ENCODE measurements at regions not wholly inside any gene's neighbourhood (a gene's known extent, or its start where the extent isn't known, plus 50 kb on each side); places are given as distances from the start of the nearest gene placed in this dataset.

DNA sequence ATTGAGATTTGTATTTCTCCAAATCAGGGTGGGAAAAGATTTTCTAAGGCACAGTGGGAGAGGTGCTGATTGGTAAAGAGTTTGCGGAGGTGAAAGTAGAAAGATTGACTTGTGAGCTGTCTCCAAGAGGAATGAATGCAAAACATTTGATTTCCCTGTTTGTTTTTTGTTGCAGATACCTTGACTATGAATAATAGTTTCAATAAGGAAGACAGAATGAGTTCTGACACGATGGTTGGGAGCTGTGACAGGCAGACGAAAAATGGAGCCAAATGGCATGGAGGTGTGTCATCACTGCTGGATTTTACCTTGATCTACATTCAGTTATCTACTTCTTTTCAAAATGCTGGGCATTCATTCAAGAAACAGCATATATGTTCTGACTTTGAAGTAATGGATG lies 145.1 kb downstream of the NFKBIZ start:
- Histone ChIP-seq H3K9me3 (ENCODE audit: low read depth) (no peaks in the 10 kb centered on the region), H3K4me1 (ENCODE audit: insufficient read depth) (no peaks in the 10 kb centered on the region), H4K20me1 (ENCODE audit: insufficient read depth, poor library complexity, severe bottlenecking) (no peaks in the 10 kb centered on the region), H3K36me3 (replicated peaks; ENCODE audit: insufficient read depth, low read depth) (no peaks in the 10 kb centered on the region), H3K27ac (no peak overlapping the region), H2AFZ (no peak overlapping the region), H3K4me2 (no peak overlapping the region), H3K4me3 (no peak overlapping the region), H3K9me2 (replicated peaks; ENCODE audit: insufficient read depth) (no peaks in the 10 kb centered on the region), H3K79me2 (no peaks in the 10 kb centered on the region), H3K27me3 (no peaks in the 10 kb centered on the region)
- TF ChIP-seq EZH2phosphoT487 (IDR thresholded peaks at IDR 0.05; ENCODE audit: low read depth, severe bottlenecking, unreplicated experiment) (no peak), EZH2 (IDR thresholded peaks at IDR 0.05; ENCODE audit: borderline replicate concordance) (no peak)
- no peak for DNase-seq (ENCODE audit: low spot score)
- 95% methylated on average over 3 of the region's 3 CpGs for WGBS (ENCODE audit: low lambda C conversion rate, missing lambda C conversion rate)

DNA sequence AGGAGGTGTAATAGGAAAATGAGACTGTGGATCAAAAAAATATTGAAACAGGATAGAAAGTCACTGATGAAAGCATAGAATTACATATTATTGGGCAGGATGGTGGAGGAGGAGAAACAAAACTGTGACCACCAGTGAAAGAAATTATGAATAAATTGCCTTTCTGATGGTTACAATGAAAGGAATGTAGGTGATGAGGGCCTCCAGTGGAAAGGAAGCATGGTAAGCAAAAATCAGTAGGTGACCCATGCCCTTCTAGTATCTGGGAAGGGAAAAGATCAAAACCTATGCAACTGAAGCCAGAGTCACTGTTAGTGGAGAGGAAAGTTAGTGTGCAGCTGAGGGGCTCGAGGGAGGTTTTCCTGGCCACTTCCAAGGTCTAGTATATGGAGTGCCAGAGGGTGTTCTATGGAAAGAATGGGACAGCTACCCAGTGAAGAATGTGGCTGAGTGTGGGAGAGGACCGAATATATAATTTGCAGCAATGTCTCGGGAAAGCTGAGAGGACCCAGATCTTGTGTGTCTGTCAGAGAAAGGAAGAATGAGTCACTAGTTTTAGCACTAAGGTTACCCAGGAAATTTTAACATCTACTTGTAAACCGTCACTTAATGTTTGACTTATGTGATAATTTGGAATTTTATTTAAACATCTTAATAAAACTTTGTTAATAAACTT lies 146.2 kb downstream of the NFKBIZ start:
- Histone ChIP-seq H3K27ac (no peak overlapping the region), H3K4me2 (no peak overlapping the region), H3K4me1 (ENCODE audit: insufficient read depth) (no peaks in the 10 kb centered on the region), H3K4me3 (no peak overlapping the region), H4K20me1 (ENCODE audit: insufficient read depth, poor library complexity, severe bottlenecking) (no peaks in the 10 kb centered on the region), H3K9me3 (ENCODE audit: low read depth) (no peaks in the 10 kb centered on the region), H3K27me3 (no peaks in the 10 kb centered on the region), H2AFZ (no peak overlapping the region), H3K9me2 (replicated peaks; ENCODE audit: insufficient read depth) (no peaks in the 10 kb centered on the region), H3K79me2 (no peaks in the 10 kb centered on the region), H3K36me3 (replicated peaks; ENCODE audit: insufficient read depth, low read depth) (no peaks in the 10 kb centered on the region)
- WGBS (ENCODE audit: low lambda C conversion rate, missing lambda C conversion rate) = 66% methylated on average over 4 of the region's 4 CpGs
- no peak for DNase-seq (ENCODE audit: low spot score)
- TF ChIP-seq, protein P1, sequence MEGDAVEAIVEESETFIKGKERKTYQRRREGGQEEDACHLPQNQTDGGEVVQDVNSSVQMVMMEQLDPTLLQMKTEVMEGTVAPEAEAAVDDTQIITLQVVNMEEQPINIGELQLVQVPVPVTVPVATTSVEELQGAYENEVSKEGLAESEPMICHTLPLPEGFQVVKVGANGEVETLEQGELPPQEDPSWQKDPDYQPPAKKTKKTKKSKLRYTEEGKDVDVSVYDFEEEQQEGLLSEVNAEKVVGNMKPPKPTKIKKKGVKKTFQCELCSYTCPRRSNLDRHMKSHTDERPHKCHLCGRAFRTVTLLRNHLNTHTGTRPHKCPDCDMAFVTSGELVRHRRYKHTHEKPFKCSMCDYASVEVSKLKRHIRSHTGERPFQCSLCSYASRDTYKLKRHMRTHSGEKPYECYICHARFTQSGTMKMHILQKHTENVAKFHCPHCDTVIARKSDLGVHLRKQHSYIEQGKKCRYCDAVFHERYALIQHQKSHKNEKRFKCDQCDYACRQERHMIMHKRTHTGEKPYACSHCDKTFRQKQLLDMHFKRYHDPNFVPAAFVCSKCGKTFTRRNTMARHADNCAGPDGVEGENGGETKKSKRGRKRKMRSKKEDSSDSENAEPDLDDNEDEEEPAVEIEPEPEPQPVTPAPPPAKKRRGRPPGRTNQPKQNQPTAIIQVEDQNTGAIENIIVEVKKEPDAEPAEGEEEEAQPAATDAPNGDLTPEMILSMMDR (IDR thresholded peaks at IDR 0.05; ENCODE audit: poor library complexity) = no peak
- no peak for TF ChIP-seq EZH2phosphoT487 (IDR thresholded peaks at IDR 0.05; ENCODE audit: low read depth, severe bottlenecking, unreplicated experiment)
- no peak for TF ChIP-seq EZH2 (IDR thresholded peaks at IDR 0.05; ENCODE audit: borderline replicate concordance)

DNA sequence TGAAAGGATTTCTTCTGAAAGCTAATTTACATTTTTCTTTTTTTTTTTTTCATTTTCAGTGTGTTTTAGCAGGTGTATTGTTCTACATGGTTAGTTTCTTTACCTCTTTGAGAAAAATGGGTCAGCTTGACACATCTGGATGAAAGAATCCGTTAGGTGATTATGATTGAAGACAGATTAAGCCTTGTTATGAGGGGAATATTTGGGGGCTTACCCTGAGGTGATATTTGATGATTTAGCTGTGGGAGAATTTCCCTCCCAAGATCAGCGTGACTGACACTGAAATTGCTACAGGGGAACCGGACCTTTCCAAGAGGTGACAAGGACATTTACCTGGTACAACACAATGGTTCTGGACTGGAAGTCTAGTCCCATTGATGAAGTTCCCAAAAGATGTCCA lies 147.5 kb downstream of the NFKBIZ start:
- Histone ChIP-seq H3K36me3 (replicated peaks; ENCODE audit: insufficient read depth, low read depth) (no peaks in the 10 kb centered on the region), H3K4me3 (no peak overlapping the region), H3K79me2 (no peaks in the 10 kb centered on the region), H2AFZ (no peak overlapping the region), H3K27me3 (no peaks in the 10 kb centered on the region), H3K9me3 (ENCODE audit: low read depth) (no peaks in the 10 kb centered on the region), H3K4me1 (ENCODE audit: insufficient read depth) (no peaks in the 10 kb centered on the region), H3K4me2 (no peak overlapping the region), H3K9me2 (replicated peaks; ENCODE audit: insufficient read depth) (no peaks in the 10 kb centered on the region), H3K27ac (no peak overlapping the region), H4K20me1 (ENCODE audit: insufficient read depth, poor library complexity, severe bottlenecking) (no peaks in the 10 kb centered on the region)
- TF ChIP-seq, protein P1 (IDR thresholded peaks at IDR 0.05; ENCODE audit: poor library complexity) = no peak
- no peak for TF ChIP-seq EZH2phosphoT487 (IDR thresholded peaks at IDR 0.05; ENCODE audit: low read depth, severe bottlenecking, unreplicated experiment)
- no peak for TF ChIP-seq EZH2 (IDR thresholded peaks at IDR 0.05; ENCODE audit: borderline replicate concordance)
- WGBS (ENCODE audit: low lambda C conversion rate, missing lambda C conversion rate) = 82% methylated on average over 3 of the region's 3 CpGs
- DNase-seq (ENCODE audit: low spot score) = no peak

DNA sequence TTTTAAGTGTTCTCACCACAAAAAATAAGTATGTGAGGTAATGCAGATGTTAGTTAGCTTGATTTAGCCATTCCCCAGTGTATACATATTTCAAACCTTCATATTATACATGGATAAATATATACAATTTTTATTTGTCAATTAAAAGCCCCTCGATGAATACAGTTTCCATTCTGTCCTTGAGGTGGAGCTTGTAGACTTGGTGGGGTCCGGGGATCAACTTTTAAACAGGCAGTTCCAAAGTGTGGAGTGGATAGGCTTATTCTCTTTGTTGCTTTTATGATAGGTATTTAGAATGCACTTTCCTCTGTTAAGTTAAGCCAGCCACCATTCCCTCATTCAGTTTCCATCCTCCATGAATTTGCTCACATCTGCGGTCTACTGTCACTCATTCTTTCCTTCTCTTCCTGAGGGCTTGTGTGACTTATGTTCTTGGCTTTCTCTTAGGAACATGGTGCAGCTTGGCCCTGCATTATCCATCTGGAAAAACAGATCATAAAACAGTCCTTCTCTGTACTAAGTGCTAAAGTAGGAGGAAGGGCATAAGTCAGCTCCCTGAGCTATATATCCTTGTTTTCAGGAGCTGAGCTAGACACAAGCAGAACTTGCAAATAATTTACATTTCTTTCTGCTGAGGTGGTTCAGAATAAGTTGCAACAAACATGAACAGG lies 149.1 kb downstream of the NFKBIZ start:
- no peaks in the 10 kb centered on the region for H3K9me3 ChIP-seq (ENCODE audit: low read depth)
- no peak for TF ChIP-seq EZH2 (IDR thresholded peaks at IDR 0.05; ENCODE audit: borderline replicate concordance)
- TF ChIP-seq, protein P1 (IDR thresholded peaks at IDR 0.05; ENCODE audit: poor library complexity) = no peak
- no peak for TF ChIP-seq EZH2phosphoT487 (IDR thresholded peaks at IDR 0.05; ENCODE audit: low read depth, severe bottlenecking, unreplicated experiment)
- H2AFZ ChIP-seq = no peak overlapping the region
- no peak for DNase-seq (ENCODE audit: low spot score)
- H3K9me2 ChIP-seq (replicated peaks; ENCODE audit: insufficient read depth) = no peaks in the 10 kb centered on the region
- H4K20me1 ChIP-seq (ENCODE audit: insufficient read depth, poor library complexity, severe bottlenecking) = no peaks in the 10 kb centered on the region
- no peak overlapping the region for H3K4me3 ChIP-seq
- H3K4me1 ChIP-seq (ENCODE audit: insufficient read depth) = no peaks in the 10 kb centered on the region
- H3K36me3 ChIP-seq (replicated peaks; ENCODE audit: insufficient read depth, low read depth) = no peaks in the 10 kb centered on the region
- H3K27me3 ChIP-seq = no peaks in the 10 kb centered on the region
- no peak overlapping the region for H3K4me2 ChIP-seq
- 90% methylated on average over 3 of the region's 3 CpGs for WGBS (ENCODE audit: low lambda C conversion rate, missing lambda C conversion rate)
- no peaks in the 10 kb centered on the region for H3K79me2 ChIP-seq
- peak overlapping the region; percentile 0 for H3K27ac ChIP-seq
